Esophagus squamous epithelium (tissue), 4 donors: ENCODE measurements at regions not wholly inside any gene's neighbourhood (a gene's known extent, or its start where the extent isn't known, plus 50 kb on each side); places are given as distances from the start of the nearest gene placed in this dataset.

Experiments
- POLR2A ChIP-seq, 4 donors: fragments of 450-650 bp; IDR thresholded peaks; one replicate each; pipeline ENCODE4 v1.6.1; 2017; ENCODE audit warnings: antibody characterized with exemption in 4 of 4, mild to moderate bottlenecking in 4 of 4, moderate library complexity in 3 of 4
- TF ChIP-seq, protein P1 (sequence below), 6 experiments: fragments of 450-650 bp in 4 of 6; fragments of 200-600 bp in 2 of 6; sonication (generic) in 2 of 6; IDR thresholded peaks; one replicate each; pipeline ENCODE4 v1.5.1; 2016 to 2019; ENCODE audit warnings: antibody characterized with exemption in 6 of 6, mild to moderate bottlenecking in 4 of 6, moderate library complexity in 4 of 6

DNA sequence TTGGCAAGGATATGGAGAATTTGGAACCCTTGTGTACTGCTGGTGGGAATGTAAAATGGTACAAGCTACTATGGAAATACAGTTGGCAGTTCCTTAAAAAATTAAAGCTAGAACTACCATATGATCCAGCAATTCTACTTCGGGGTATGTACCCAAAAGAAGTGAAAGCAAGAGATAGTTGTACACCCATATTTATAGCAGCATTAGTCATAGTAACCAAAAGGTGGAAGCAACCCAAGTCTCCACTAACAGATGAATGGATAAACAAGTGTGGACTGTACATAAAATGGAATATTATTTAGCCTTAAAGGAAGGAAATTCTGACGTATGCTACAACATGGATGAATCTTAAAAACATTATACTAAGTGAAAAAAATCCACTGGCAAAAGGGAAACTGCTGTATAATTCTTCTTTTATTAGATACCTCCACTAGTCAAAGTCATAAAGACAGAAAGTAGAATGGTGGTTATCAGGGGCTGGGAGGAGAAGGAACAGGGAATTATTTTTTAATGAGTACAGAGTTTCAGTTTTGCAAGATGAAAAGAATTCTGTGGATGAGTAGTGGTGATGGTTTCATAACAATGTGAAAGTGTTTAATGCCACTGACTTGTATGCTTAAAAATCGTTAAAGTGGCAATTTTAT lies 141.6 kb downstream of the RXFP2 start:
- TF ChIP-seq, protein P1, sequence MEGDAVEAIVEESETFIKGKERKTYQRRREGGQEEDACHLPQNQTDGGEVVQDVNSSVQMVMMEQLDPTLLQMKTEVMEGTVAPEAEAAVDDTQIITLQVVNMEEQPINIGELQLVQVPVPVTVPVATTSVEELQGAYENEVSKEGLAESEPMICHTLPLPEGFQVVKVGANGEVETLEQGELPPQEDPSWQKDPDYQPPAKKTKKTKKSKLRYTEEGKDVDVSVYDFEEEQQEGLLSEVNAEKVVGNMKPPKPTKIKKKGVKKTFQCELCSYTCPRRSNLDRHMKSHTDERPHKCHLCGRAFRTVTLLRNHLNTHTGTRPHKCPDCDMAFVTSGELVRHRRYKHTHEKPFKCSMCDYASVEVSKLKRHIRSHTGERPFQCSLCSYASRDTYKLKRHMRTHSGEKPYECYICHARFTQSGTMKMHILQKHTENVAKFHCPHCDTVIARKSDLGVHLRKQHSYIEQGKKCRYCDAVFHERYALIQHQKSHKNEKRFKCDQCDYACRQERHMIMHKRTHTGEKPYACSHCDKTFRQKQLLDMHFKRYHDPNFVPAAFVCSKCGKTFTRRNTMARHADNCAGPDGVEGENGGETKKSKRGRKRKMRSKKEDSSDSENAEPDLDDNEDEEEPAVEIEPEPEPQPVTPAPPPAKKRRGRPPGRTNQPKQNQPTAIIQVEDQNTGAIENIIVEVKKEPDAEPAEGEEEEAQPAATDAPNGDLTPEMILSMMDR (IDR thresholded peaks at IDR 0.05) = no peak
- no peak for TF ChIP-seq POLR2A (IDR thresholded peaks at IDR 0.05)
